AG04450 (cell line): ENCODE measurements at regions not wholly inside any gene's neighbourhood (a gene's known extent, or its start where the extent isn't known, plus 50 kb on each side); places are given as distances from the start of the nearest gene placed in this dataset.

ENCODE experiments used
- CTCF ChIA-PET: fragments of 300-600, 350-600 bp; formaldehyde crosslinking; extraction: SDS; loops from one replicate; lab custom pipeline; 2022; ENCODE audit warnings: antibody characterized with exemption, inconsistent platforms; lab: Charles Lee
- POLR2A ChIA-PET: fragments of 350-600 bp; formaldehyde crosslinking; extraction: SDS; loops from one replicate; lab custom pipeline; 2021; ENCODE audit warnings: antibody characterized with exemption, inconsistent platforms; lab: Yijun Ruan, JAX
- DNase-seq: peaks from one replicate; pipeline ENCODE4 v3.0.0-alpha.2; 2011; ENCODE audit warnings: low read depth, low spot score
- H3K27ac ChIP-seq: one replicate; pipeline ENCODE4 v1.5.1; 2012; ENCODE audit warnings: low read depth, low read length, control low read depth
- H3K27me3 ChIP-seq: one replicate; pipeline ENCODE4 v1.6.0; 2012; ENCODE audit warnings: low read length; ENCODE audit not compliant: control insufficient read depth, insufficient read depth
- H3K4me3 ChIP-seq: 2 replicates; pipeline ENCODE4 v1.5.1; 2011; ENCODE audit warnings: mild to moderate bottlenecking, low read depth, low read length, control low read depth
- H3K9me3 ChIP-seq: 2 replicates; pipeline ENCODE4 v1.5.1; 2012; ENCODE audit warnings: low read length; ENCODE audit not compliant: control insufficient read depth, insufficient read depth
- CTCF ChIP-seq: IDR thresholded peaks from 2 replicates; pipeline ENCODE4 v1.5.1; 2011; ENCODE audit warnings: low read depth, low read length, control low read depth, inconsistent platforms

GRCh38 chr21:25036775-25037174, 570.5 kb downstream of the MRPL39 start:
- TF ChIP-seq CTCF, result no peak
- Histone ChIP-seq H3K9me3 (no peaks in the 10 kb centered on the region), H3K27ac (no peak overlapping the region), H3K27me3 (no peaks in the 10 kb centered on the region), H3K4me3 (no peak overlapping the region)
- DNase-seq, result no peak
- ChIA-PET POLR2A (no interaction called here), CTCF (no interaction called here)

- Histone ChIP-seq H3K9me3 (no peaks in the 10 kb centered on the region), H3K4me3 (no peak overlapping the region), H3K27me3 (no peaks in the 10 kb centered on the region), H3K27ac (no peak overlapping the region)
- no peak for DNase-seq
- TF ChIP-seq CTCF, result no peak
- POLR2A ChIA-PET, result no interaction called here
- CTCF ChIA-PET, result no interaction called here
These were observed 575.5 kb downstream of the MRPL39 start for GRCh38 chr21:25031750-25032149.

GRCh38 chr21:25029580-25029979, 577.7 kb downstream of the MRPL39 start:
- POLR2A ChIA-PET, result no interaction called here
- CTCF ChIA-PET, result no interaction called here
- DNase-seq, result no peak
- no peak for TF ChIP-seq CTCF
- H3K9me3 ChIP-seq, result no peaks in the 10 kb centered on the region
- H3K4me3 ChIP-seq, result no peak overlapping the region
- no peak overlapping the region for H3K27ac ChIP-seq
- H3K27me3 ChIP-seq, result no peaks in the 10 kb centered on the region

GRCh38 chr21:25025596-25025995, 581.7 kb downstream of the MRPL39 start:
- no peaks in the 10 kb centered on the region for H3K9me3 ChIP-seq
- no peak overlapping the region for H3K4me3 ChIP-seq
- no peak overlapping the region for H3K27ac ChIP-seq
- TF ChIP-seq CTCF, result no peak
- ChIA-PET POLR2A (no interaction called here), CTCF (no interaction called here)
- no peak for DNase-seq
- H3K27me3 ChIP-seq, result no peaks in the 10 kb centered on the region

- no peaks in the 10 kb centered on the region for H3K9me3 ChIP-seq
- CTCF ChIA-PET, result no interaction called here
These were observed 582.6 kb downstream of the MRPL39 start for GRCh38 chr21:25024639-25025038.

More at GRCh38 chr21:25024639-25025038, 582.6 kb downstream of the MRPL39 start:
- H3K27me3 ChIP-seq, result no peaks in the 10 kb centered on the region
- no peak for TF ChIP-seq CTCF
- H3K4me3 ChIP-seq, result no peak overlapping the region
- DNase-seq, result no peak
- POLR2A ChIA-PET, result no interaction called here
- no peak overlapping the region for H3K27ac ChIP-seq
